ENCODE measurements at regions not wholly inside any gene's neighbourhood (a gene's known extent, or its start where the extent isn't known, plus 50 kb on each side); places are given as distances from the start of the nearest gene placed in this dataset.

GRCh38 chr13:107251341-107251740 is 683.4 kb upstream of the ARGLU1 start:
- Mint-ChIP-seq H3K27ac (no peak overlapping the region), H3K36me3 (ENCODE audit: low read depth) (no peaks in the 10 kb centered on the region), H3K9me3 (no peaks in the 10 kb centered on the region), H3K4me1 (no peaks in the 10 kb centered on the region), H3K27me3 (no peaks in the 10 kb centered on the region), H3K4me3 (no peak overlapping the region)
- no peak for ATAC-seq (replicated peaks)

GRCh38 chr13:107250628-107251027 is 682.7 kb upstream of the ARGLU1 start:
- Mint-ChIP-seq H3K4me3 (no peak overlapping the region), H3K27ac (no peak overlapping the region), H3K4me1 (no peaks in the 10 kb centered on the region), H3K9me3 (no peaks in the 10 kb centered on the region), H3K36me3 (ENCODE audit: low read depth) (no peaks in the 10 kb centered on the region), H3K27me3 (no peaks in the 10 kb centered on the region)
- ATAC-seq (replicated peaks) = no peak

GRCh38 chr13:107244241-107244640 is 676.3 kb upstream of the ARGLU1 start:
- Mint-ChIP-seq H3K27me3 (no peaks in the 10 kb centered on the region), H3K4me1 (no peaks in the 10 kb centered on the region), H3K27ac (no peak overlapping the region), H3K36me3 (ENCODE audit: low read depth) (no peaks in the 10 kb centered on the region), H3K4me3 (no peak overlapping the region), H3K9me3 (no peaks in the 10 kb centered on the region)
- no peak for ATAC-seq (replicated peaks)

- Mint-ChIP-seq H3K4me1 (no peaks in the 10 kb centered on the region), H3K36me3 (ENCODE audit: low read depth) (no peaks in the 10 kb centered on the region), H3K9me3 (no peaks in the 10 kb centered on the region)
Measured at GRCh38 chr13:107242138-107242537, 674.2 kb upstream of the ARGLU1 start.

GRCh38 chr13:107241381-107241780 is 673.4 kb upstream of the ARGLU1 start:
- H3K9me3 Mint-ChIP-seq = no peaks in the 10 kb centered on the region
- H3K36me3 Mint-ChIP-seq (ENCODE audit: low read depth) = no peaks in the 10 kb centered on the region
- H3K4me1 Mint-ChIP-seq = no peaks in the 10 kb centered on the region
- ATAC-seq (replicated peaks) = no peak
- no peak overlapping the region for H3K4me3 Mint-ChIP-seq
- H3K27ac Mint-ChIP-seq = no peak overlapping the region
- no peaks in the 10 kb centered on the region for H3K27me3 Mint-ChIP-seq

More at GRCh38 chr13:107242138-107242537, 674.2 kb upstream of the ARGLU1 start:
- H3K27me3 Mint-ChIP-seq = no peaks in the 10 kb centered on the region
- no peak for ATAC-seq (replicated peaks)
- H3K27ac Mint-ChIP-seq = no peak overlapping the region
- H3K4me3 Mint-ChIP-seq = no peak overlapping the region

- H3K36me3 Mint-ChIP-seq (ENCODE audit: low read depth) = no peaks in the 10 kb centered on the region
- no peaks in the 10 kb centered on the region for H3K27me3 Mint-ChIP-seq
- no peaks in the 10 kb centered on the region for H3K9me3 Mint-ChIP-seq
- H3K27ac Mint-ChIP-seq = no peak overlapping the region
- H3K4me3 Mint-ChIP-seq = no peak overlapping the region
- no peak for ATAC-seq (replicated peaks)
- H3K4me1 Mint-ChIP-seq = no peaks in the 10 kb centered on the region
Measured at GRCh38 chr13:107239213-107239612, 671.3 kb upstream of the ARGLU1 start.

- Mint-ChIP-seq H3K4me3 (no peak overlapping the region), H3K9me3 (no peaks in the 10 kb centered on the region), H3K36me3 (ENCODE audit: low read depth) (no peaks in the 10 kb centered on the region), H3K27ac (no peak overlapping the region), H3K27me3 (no peaks in the 10 kb centered on the region), H3K4me1 (no peaks in the 10 kb centered on the region)
- ATAC-seq (replicated peaks) = no peak
Measured at GRCh38 chr13:107238262-107238981, 670.5 kb upstream of the ARGLU1 start.

- Mint-ChIP-seq H3K4me3 (no peak overlapping the region), H3K27ac (no peak overlapping the region), H3K27me3 (no peaks in the 10 kb centered on the region), H3K36me3 (ENCODE audit: low read depth) (no peaks in the 10 kb centered on the region), H3K9me3 (no peaks in the 10 kb centered on the region), H3K4me1 (no peaks in the 10 kb centered on the region)
- no peak for ATAC-seq (replicated peaks)
Measured at GRCh38 chr13:107234319-107235073, 666.6 kb upstream of the ARGLU1 start.

- Mint-ChIP-seq H3K4me1 (no peaks in the 10 kb centered on the region), H3K36me3 (ENCODE audit: low read depth) (no peaks in the 10 kb centered on the region), H3K27me3 (no peaks in the 10 kb centered on the region), H3K9me3 (no peaks in the 10 kb centered on the region), H3K27ac (no peak overlapping the region), H3K4me3 (no peak overlapping the region)
- ATAC-seq (replicated peaks) = no peak
Measured at GRCh38 chr13:107233541-107233940, 665.6 kb upstream of the ARGLU1 start.

- Mint-ChIP-seq H3K36me3 (ENCODE audit: low read depth) (no peaks in the 10 kb centered on the region), H3K27me3 (no peaks in the 10 kb centered on the region), H3K9me3 (no peaks in the 10 kb centered on the region), H3K27ac (no peak overlapping the region), H3K4me3 (no peak overlapping the region), H3K4me1 (no peaks in the 10 kb centered on the region)
- ATAC-seq (replicated peaks) = no peak
Measured at GRCh38 chr13:107231944-107232343, 664.0 kb upstream of the ARGLU1 start.

GRCh38 chr13:107223867-107224266 is 655.9 kb upstream of the ARGLU1 start:
- H3K4me1 Mint-ChIP-seq = no peaks in the 10 kb centered on the region
- no peaks in the 10 kb centered on the region for H3K27me3 Mint-ChIP-seq
- H3K36me3 Mint-ChIP-seq (ENCODE audit: low read depth) = no peaks in the 10 kb centered on the region
- no peaks in the 10 kb centered on the region for H3K9me3 Mint-ChIP-seq
- no peak overlapping the region for H3K27ac Mint-ChIP-seq
- H3K4me3 Mint-ChIP-seq = no peak overlapping the region
- ATAC-seq (replicated peaks) = no peak

- no peak for ATAC-seq (replicated peaks)
- no peaks in the 10 kb centered on the region for H3K9me3 Mint-ChIP-seq
- H3K27me3 Mint-ChIP-seq = peaks cover 4% of the 10 kb centered on the region
- H3K36me3 Mint-ChIP-seq (ENCODE audit: low read depth) = no peaks in the 10 kb centered on the region
- H3K27ac Mint-ChIP-seq = no peak overlapping the region
- no peak overlapping the region for H3K4me3 Mint-ChIP-seq
- H3K4me1 Mint-ChIP-seq = no peaks in the 10 kb centered on the region
Measured at GRCh38 chr13:107222597-107222996, 654.7 kb upstream of the ARGLU1 start.

GRCh38 chr13:107220245-107220644 is 652.3 kb upstream of the ARGLU1 start:
- Mint-ChIP-seq H3K27ac (no peak overlapping the region), H3K4me1 (no peaks in the 10 kb centered on the region), H3K27me3 (peaks cover 4% of the 10 kb centered on the region), H3K36me3 (ENCODE audit: low read depth) (no peaks in the 10 kb centered on the region), H3K9me3 (no peaks in the 10 kb centered on the region), H3K4me3 (no peak overlapping the region)
- no peak for ATAC-seq (replicated peaks)

- Mint-ChIP-seq H3K4me3 (no peak overlapping the region), H3K4me1 (no peaks in the 10 kb centered on the region), H3K36me3 (ENCODE audit: low read depth) (no peaks in the 10 kb centered on the region), H3K27ac (no peak overlapping the region), H3K9me3 (no peaks in the 10 kb centered on the region), H3K27me3 (peaks cover 4% of the 10 kb centered on the region)
- no peak for ATAC-seq (replicated peaks)
Measured at GRCh38 chr13:107217251-107217650, 649.3 kb upstream of the ARGLU1 start.

- H3K4me1 Mint-ChIP-seq = no peaks in the 10 kb centered on the region
- H3K36me3 Mint-ChIP-seq (ENCODE audit: low read depth) = no peaks in the 10 kb centered on the region
- no peak for ATAC-seq (replicated peaks)
- H3K27me3 Mint-ChIP-seq = peaks cover 4% of the 10 kb centered on the region
- H3K4me3 Mint-ChIP-seq = no peak overlapping the region
- no peak overlapping the region for H3K27ac Mint-ChIP-seq
- H3K9me3 Mint-ChIP-seq = no peaks in the 10 kb centered on the region
Measured at GRCh38 chr13:107216046-107216755, 648.3 kb upstream of the ARGLU1 start.

All from activated T-helper 17 cell treated with anti-CD3 and anti-CD28 coated beads, Interleukin-2, amount 50 U/mL, for 72 hours (primary cell).